ENCODE measurements at regions not wholly inside any gene's neighbourhood (a gene's known extent, or its start where the extent isn't known, plus 50 kb on each side); places are given as distances from the start of the nearest gene placed in this dataset.

DNA sequence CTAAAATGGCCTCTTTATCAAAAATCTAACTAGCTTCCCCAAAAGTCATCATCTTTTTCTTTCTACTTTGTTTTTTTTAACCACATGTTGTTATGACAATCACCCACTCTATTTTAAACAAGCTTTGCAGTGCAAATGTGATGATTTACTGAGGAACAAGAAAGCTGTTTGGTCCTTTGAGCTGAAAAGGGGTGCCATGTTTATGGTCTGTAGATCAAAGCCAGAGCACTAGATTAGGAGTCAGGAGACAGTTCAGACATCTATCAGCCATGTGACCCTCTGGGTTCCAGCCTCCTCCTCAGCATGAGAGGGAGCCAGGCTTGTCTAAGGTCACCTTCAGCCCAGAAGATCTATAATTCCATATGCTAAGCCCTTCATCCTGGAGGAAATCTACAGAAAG, 65.9 kb downstream of the RPL22L1 start:
- TF ChIP-seq, protein P1, sequence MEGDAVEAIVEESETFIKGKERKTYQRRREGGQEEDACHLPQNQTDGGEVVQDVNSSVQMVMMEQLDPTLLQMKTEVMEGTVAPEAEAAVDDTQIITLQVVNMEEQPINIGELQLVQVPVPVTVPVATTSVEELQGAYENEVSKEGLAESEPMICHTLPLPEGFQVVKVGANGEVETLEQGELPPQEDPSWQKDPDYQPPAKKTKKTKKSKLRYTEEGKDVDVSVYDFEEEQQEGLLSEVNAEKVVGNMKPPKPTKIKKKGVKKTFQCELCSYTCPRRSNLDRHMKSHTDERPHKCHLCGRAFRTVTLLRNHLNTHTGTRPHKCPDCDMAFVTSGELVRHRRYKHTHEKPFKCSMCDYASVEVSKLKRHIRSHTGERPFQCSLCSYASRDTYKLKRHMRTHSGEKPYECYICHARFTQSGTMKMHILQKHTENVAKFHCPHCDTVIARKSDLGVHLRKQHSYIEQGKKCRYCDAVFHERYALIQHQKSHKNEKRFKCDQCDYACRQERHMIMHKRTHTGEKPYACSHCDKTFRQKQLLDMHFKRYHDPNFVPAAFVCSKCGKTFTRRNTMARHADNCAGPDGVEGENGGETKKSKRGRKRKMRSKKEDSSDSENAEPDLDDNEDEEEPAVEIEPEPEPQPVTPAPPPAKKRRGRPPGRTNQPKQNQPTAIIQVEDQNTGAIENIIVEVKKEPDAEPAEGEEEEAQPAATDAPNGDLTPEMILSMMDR (conservative IDR thresholded peaks at IDR 0.05), result no peak
- TF ChIP-seq ZFX (IDR thresholded peaks at IDR 0.05), result no peak
